Fibroblast of upper back skin (primary cell): ENCODE measurements at regions not wholly inside any gene's neighbourhood (a gene's known extent, or its start where the extent isn't known, plus 50 kb on each side); places are given as distances from the start of the nearest gene placed in this dataset.
"Not testable (repeated sequence)": the region's sequence is repeated elsewhere in the genome, so short reads cannot be mapped to it uniquely, and the experiment has no call there.

Experiments
- DNase-seq: peaks from one replicate; pipeline ENCODE4 v3.0.0-alpha.2; 2013

DNA sequence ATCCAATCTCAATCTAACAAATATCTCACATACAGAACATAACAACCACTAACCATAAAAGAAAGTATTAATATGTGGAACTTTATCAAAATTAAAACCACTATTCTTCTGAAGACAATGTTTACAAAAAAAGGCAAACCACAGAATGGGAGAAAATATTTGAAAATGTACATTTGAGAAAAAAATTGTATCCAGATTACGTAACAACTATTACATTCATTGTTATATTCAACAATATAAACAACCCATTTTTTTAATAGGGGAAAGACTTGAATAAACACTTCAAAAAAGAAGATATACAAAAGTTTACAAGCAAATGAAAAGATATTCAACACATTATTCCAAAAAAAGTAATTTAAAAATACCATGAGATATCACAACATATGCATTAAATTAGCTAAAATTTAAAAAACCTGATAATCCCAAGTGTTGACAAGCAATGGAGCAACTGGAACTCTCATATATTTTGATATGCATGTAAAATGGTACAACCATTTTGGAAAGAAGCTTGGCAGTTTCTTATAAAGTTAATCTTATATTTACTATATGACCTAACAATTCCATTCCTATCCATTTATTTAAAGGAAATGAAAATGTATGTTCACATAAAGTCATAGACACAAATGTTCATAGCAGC, 124.3 kb upstream of the CDYL start:
- no peak for DNase-seq

GRCh38 chr6:4649728-4650127, 126.5 kb upstream of the CDYL start:
- DNase-seq = no peak

DNA sequence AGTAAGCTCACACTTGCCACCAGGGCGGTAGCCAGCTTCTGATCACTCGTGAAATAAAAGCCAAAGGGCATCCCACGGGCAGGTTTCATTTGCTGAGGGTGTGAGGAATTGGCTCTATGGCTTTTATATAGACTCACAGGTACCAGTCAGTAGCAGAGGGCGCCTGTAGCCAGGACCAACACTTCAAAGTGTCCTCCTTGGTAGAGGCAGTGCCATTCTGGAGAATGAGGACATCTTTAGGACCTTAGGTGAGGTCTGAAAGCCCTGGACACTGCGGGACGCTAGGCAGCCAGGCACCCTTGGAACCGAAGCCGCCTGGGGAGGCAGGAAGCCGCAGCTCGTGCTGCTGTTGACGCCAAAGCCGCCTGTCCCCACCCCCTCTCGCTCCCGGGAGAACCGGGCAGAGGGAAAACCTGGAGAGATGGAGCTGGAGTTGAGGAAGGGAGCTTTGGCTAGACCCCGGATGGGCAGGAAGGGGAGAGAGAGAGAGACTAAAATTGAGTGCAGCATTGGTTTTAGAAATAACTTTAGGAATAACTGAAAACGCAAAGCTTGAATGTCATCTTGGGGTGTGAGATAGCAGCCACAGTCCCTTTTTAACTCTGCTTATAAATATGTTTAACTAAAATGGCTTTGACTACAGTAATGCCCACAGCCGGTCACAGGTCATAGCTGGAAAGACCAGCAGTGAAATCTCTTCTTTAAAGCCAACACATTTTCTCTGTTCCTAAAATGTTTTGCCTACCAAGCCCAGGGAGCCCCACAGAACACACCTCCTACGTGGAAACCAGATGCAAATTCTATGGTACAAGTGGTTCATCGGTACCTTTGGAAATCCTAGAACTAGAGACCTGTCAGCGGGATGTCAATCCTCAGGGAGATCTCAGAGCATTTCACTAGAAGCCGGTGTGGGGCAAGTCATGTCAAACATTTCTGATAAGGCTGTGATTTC, 128.5 kb upstream of the CDYL start:
- peak; percentile 81 for DNase-seq

GRCh38 chr6:4645713-4646360, 130.4 kb upstream of the CDYL start:
- no peak for DNase-seq

GRCh38 chr6:4644996-4645395, 131.2 kb upstream of the CDYL start:
- DNase-seq = no peak

GRCh38 chr6:4641461-4641860, 134.7 kb upstream of the CDYL start:
- DNase-seq = no peak

GRCh38 chr6:4640139-4640538, 136.1 kb upstream of the CDYL start:
- no peak for DNase-seq

DNA sequence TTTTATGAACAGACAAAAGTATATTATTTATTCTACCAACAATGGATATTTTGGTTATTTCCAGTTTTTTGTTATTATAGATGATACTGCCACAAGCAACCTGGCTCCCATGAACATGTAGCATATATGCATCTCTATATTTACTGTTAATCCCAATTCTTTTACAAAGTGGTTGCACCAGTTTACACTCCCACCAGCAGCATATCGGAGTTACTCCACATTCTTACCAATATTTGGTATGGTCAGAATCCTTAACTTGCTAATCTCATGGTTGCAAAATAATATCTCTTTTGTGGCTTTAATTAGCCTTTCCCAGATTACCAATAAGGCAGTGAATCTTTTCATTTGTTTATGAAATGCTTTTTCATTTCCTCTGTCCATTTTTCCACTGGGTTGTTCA, 137.6 kb upstream of the CDYL start:
- no peak for DNase-seq

- DNase-seq = peak; percentile 51
Observed at GRCh38 chr6:4637691-4638433, 138.3 kb upstream of the CDYL start.

DNA sequence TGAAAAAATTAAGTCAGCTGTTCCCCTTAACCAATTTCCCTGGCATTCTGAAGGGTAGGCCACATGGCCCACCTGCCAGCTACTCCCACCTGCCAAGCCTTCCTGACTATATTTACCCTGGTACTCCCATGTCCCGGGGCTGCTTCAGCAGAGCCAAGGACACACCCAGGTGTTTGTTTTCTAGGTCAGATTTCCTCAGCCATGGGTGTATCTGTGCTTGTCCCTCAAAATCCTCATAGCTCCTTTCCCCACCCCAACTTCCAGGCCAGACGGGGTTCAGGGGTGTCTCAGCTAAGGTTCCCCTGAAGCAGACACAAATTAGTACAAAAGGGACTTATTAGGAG, 139.4 kb upstream of the CDYL start:
- DNase-seq = no peak

- no peak for DNase-seq
Observed at GRCh38 chr6:4636191-4636880, 139.9 kb upstream of the CDYL start.

- DNase-seq = no peak
Observed at GRCh38 chr6:4635666-4636065, 140.5 kb upstream of the CDYL start.

- no peak for DNase-seq
Observed at GRCh38 chr6:4632421-4632820, 143.8 kb upstream of the CDYL start.

DNA sequence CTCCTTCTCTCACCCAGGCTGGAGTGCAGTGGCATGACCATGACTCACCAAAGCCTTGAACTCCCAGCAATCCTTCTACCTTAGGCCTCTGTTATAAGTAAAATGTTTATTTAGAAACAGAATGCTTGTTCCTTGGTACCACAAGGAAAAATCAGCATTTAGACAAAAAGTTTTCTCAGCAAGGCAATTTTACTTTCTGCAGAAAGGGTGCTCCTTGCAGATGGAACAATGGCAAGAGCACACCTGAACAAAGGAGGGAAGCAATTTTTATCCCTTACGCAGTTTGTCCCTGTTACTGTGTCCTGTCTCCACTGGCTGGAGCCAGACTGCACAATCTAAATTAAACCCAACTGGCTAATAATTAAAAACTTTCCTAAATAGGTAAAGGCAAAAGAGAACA, 146.4 kb upstream of the CDYL start:
- DNase-seq = not testable (repeated sequence)

- no peak for DNase-seq
Observed at GRCh38 chr6:4625557-4625956, 150.6 kb upstream of the CDYL start.

GRCh38 chr6:4624726-4625125, 151.5 kb upstream of the CDYL start:
- peak; percentile 27 for DNase-seq

DNA sequence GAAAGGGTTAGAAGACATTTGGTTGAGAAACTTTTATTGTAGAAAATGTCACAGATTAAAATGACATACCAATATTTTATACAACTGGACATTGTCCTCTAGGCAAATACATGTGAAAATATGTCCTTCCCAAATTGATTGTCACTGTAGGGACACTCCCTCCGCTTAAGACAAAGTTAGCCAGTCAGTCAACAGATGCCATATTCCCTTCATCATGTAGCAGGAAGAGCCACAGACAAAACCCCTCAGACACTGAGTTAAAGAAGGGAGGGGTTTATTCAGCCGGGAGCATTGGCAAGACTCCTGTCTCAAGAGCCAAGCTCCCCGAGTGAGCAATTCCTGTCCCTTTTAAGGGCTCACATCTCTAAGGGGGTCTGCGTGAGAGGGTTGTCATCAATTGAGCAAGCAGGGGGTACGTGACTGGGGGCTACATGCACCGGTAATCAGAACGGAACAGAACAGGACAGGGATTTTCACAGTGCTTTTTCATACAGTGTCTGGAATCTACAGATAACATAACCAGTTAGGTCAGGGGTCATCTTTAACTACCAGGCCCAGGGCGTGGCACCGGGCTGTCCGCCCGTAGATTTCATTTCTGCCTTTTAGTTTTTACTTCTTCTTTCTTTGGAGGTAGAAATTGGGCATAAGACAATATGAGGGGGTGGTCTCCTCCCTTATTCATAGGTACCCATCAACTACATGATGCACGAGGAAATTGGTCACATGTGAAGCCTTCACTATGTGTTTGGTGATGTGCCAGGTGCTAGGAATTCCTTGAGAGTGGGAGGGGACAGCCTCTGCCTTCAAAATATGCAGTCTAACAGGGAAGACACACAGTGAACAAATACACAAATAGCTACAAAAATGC, 155.7 kb upstream of the CDYL start:
- no peak for DNase-seq

GRCh38 chr6:4616311-4616710, 159.9 kb upstream of the CDYL start:
- DNase-seq = no peak

DNA sequence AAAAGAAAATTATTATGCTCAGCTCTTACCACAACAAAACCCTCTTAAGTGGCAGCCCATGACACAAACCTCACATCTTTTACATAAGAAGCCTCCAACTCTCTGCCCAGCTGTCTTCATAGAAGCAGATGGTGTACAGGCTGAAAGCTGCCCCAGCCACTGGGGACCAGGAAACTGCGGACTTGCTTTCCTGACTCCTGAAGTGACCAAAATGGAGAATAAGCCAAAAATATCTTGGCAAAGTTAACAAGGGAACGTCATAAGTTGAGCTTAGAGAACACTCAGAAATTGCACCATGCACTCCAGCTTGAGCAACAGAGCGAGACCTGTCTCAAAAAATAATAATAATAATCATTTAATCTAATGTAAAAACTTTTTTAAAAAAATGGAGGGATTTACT, 160.3 kb upstream of the CDYL start:
- peak; percentile 46 for DNase-seq

DNA sequence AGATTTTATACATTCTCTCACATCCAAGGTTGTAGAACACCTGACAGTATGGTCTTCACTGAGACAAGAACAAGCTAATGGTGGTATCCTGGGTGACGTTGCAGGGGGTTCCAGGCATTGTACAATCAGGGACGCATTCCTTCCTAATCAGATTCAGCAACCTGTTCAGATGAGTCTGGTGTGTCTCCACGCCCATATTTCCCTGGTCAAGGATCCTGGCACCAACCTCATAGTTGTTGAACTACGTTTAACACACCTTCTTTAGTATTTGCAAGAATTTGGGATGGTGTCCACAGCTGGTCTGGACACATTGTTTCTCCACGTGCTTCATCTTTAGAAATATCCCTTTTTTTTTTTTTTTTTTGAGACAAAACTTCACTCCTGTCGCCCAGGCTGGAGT, 161.0 kb upstream of the CDYL start:
- DNase-seq = no peak

- no peak for DNase-seq
Observed at GRCh38 chr6:4614637-4615036, 161.6 kb upstream of the CDYL start.

DNA sequence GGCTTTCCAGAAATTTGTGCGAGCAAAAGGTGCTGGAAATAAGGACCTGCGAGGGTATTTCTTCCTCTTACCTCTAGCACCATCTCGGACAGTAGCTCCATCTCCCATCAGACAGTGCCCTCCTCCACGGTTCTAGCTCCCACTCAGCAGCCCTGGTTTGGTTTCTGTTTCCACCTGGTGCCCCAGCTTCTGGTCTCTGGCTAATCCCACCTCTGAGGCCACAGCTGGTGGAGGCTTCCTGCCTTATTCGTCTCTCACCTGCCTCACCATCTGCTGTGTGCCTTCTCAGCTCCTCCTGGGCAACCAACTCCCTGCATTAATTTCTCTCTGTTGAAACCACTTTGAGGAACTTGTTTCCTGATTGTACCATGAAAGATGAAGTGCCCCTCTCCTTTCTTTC, 162.4 kb upstream of the CDYL start:
- DNase-seq = no peak
